Adrenal gland (tissue), 9 donors: ENCODE measurements at regions not wholly inside any gene's neighbourhood (a gene's known extent, or its start where the extent isn't known, plus 50 kb on each side); places are given as distances from the start of the nearest gene placed in this dataset.

Experiments
- DNase-seq, 7 donors: peaks; one replicate each; pipeline ENCODE4 v3.0.0-alpha.2; 2019 to 2020
- H3K27ac ChIP-seq, 5 donors: fragments of 200-600 bp; sonication (generic) in 4 of 5; 1 replicate in 3 of 5; 2 replicates in 2 of 5; pipeline versions ENCODE4 v1.5.1 to v1.8.0; 2016 to 2020; ENCODE audit warnings: mild to moderate bottlenecking in 1 of 5
- H3K27me3 ChIP-seq: fragments of 200-600 bp; 2 replicates; pipeline ENCODE4 v1.8.0; 2021
- H3K36me3 ChIP-seq, 2 donors: fragments of 200-600 bp; replicated peaks in 1 of 2; 1 replicate in 1 of 2; 2 replicates in 1 of 2; pipeline versions ENCODE4 v1.5.1 to v1.8.0; 2018 to 2022
- H3K4me1 ChIP-seq, 2 donors: fragments of 200-600 bp; replicated peaks in 1 of 2; 1 replicate in 1 of 2; 2 replicates in 1 of 2; pipeline versions ENCODE4 v1.5.1 to v1.8.0; 2018 to 2021
- H3K4me3 ChIP-seq, 4 donors: fragments of 200-600 bp; sonication (generic) in 3 of 4; one replicate each; pipeline ENCODE4 v1.5.1; 2016 to 2018
- H3K9me3 ChIP-seq, 3 donors: fragments of 200-600 bp; sonication (generic) in 1 of 3; replicated peaks in 1 of 3; 1 replicate in 2 of 3; 2 replicates in 1 of 3; pipeline versions ENCODE4 v1.5.1 to v1.8.0; 2016 to 2021
- CTCF ChIP-seq, 6 experiments: fragments of 450-650 bp in 4 of 6; fragments of 200-600 bp in 2 of 6; sonication (generic) in 1 of 6; IDR thresholded peaks; 1 replicate in 5 of 6; 2 replicates in 1 of 6; pipeline versions ENCODE4 v1.5.1 to v1.8.0; 2016 to 2021; ENCODE audit warnings: antibody characterized with exemption in 6 of 6, mild to moderate bottlenecking in 2 of 6, moderate library complexity in 1 of 6
- POLR2A ChIP-seq, 2 donors: fragments of 450-650 bp; IDR thresholded peaks; one replicate each; pipeline ENCODE4 v1.6.1; 2017; ENCODE audit warnings: antibody characterized with exemption in 2 of 2, mild to moderate bottlenecking in 2 of 2, moderate library complexity in 1 of 2
- WGBS, 4 donors: extraction: QIAGEN DNeasy Blood & Tissue Kit in 2 of 4; methylation state at CpG; one replicate each; pipeline versions ENCODE4 v1.1.5 to v1.1.7; 2013 to 2017; 5-methylcytosine and 5-hydroxymethylcytosine counted together
- intact Hi-C, 2 donors: fragments of 100-400 bp; cut with DNase I; formaldehyde crosslinking; loops; one replicate each; pipeline versions ENCODE4 v1.14.1 to v1.15.0; 2022 to 2023
- donor health status: healthy with polysubstance abuse.
- donor health status: Bipolar disorder and iron deficiency.
- donor health status: DM: yes; HTN: yes; CAD: no.
- donor health status: DM: no; HTN: no; CAD: no.
- donor health status: DM: no; HTN: no; CAD: no.

- WGBS, 4 donors = 87 to 92% (median 89%) methylated on average over 13 to 15 of the region's 15 CpGs
- Histone ChIP-seq H3K9me3 (no peaks in the 10 kb centered on the region), H3K27ac (no peak overlapping the region), H3K36me3 (no peaks in the 10 kb centered on the region), H3K4me1 (peaks cover 0 to 20% of the 10 kb centered on the region in 2 donors), H3K4me3 (no peak overlapping the region), H3K27me3 (no peaks in the 10 kb centered on the region)
- peak in 1 of 7 donors; percentile 35 for DNase-seq
- TF ChIP-seq CTCF (IDR thresholded peaks at IDR 0.05) (no peak), POLR2A (IDR thresholded peaks at IDR 0.05) (no peak)
- intact Hi-C loops = no loop called here
Measured at GRCh38 chr7:134029-134428, 58.3 kb upstream of the FAM20C start.

GRCh38 chr7:134561-135256 lies 57.7 kb upstream of the FAM20C start:
- WGBS, 4 donors = 90 to 93% (median 92%) methylated on average over 20 to 21 of the region's 21 CpGs
- intact Hi-C loops = no loop called here
- Histone ChIP-seq H3K27ac (no peak overlapping the region), H3K4me1 (peaks cover 0 to 19% of the 10 kb centered on the region in 2 donors), H3K4me3 (no peak overlapping the region), H3K27me3 (no peaks in the 10 kb centered on the region), H3K36me3 (no peaks in the 10 kb centered on the region), H3K9me3 (no peaks in the 10 kb centered on the region)
- peak in 1 of 7 donors; percentile 30 for DNase-seq
- TF ChIP-seq POLR2A (IDR thresholded peaks at IDR 0.05) (no peak), CTCF (IDR thresholded peaks at IDR 0.05) (no peak)

GRCh38 chr7:135257-135653 lies 57.1 kb upstream of the FAM20C start:
- intact Hi-C loops = no loop called here
- 87 to 94% (median 88%) methylated on average over 4 to 7 of the region's 7 CpGs for WGBS, 4 donors

More at GRCh38 chr7:135257-135653, 57.1 kb upstream of the FAM20C start:
- Histone ChIP-seq H3K4me1 (peaks cover 0 to 13% of the 10 kb centered on the region in 2 donors), H3K36me3 (no peaks in the 10 kb centered on the region), H3K4me3 (no peak overlapping the region), H3K9me3 (no peaks in the 10 kb centered on the region), H3K27ac (no peak overlapping the region), H3K27me3 (no peaks in the 10 kb centered on the region)
- peak in 1 of 7 donors; percentile 33 for DNase-seq
- no peak for TF ChIP-seq CTCF (IDR thresholded peaks at IDR 0.05)
- no peak for TF ChIP-seq POLR2A (IDR thresholded peaks at IDR 0.05)
